SU-DHL-6 (cell line): ENCODE measurements at regions not wholly inside any gene's neighbourhood (a gene's known extent, or its start where the extent isn't known, plus 50 kb on each side); places are given as distances from the start of the nearest gene placed in this dataset.
"Not testable (repeated sequence)": the region's sequence is repeated elsewhere in the genome, so short reads cannot be mapped to it uniquely, and the experiment has no call there.

ENCODE experiments used
- EZH2phosphoT487 ChIP-seq: fragments of 200-600 bp; sonication (generic), shearing (Covaris generic); conservative IDR thresholded peaks from 2 replicates; pipeline ENCODE4 v1.6.1; 2018; ENCODE audit warnings: mild to moderate bottlenecking, antibody characterized with exemption, low read length, moderate library complexity, mixed read lengths
- TF ChIP-seq, protein P1 (sequence below): fragments of 200-600 bp; sonication (generic); IDR thresholded peaks from one replicate; pipeline ENCODE4 v1.5.1; 2017; ENCODE audit warnings: antibody characterized with exemption, mild to moderate bottlenecking, low read length, moderate library complexity; ENCODE audit not compliant: insufficient read depth, poor library complexity, severe bottlenecking

DNA sequence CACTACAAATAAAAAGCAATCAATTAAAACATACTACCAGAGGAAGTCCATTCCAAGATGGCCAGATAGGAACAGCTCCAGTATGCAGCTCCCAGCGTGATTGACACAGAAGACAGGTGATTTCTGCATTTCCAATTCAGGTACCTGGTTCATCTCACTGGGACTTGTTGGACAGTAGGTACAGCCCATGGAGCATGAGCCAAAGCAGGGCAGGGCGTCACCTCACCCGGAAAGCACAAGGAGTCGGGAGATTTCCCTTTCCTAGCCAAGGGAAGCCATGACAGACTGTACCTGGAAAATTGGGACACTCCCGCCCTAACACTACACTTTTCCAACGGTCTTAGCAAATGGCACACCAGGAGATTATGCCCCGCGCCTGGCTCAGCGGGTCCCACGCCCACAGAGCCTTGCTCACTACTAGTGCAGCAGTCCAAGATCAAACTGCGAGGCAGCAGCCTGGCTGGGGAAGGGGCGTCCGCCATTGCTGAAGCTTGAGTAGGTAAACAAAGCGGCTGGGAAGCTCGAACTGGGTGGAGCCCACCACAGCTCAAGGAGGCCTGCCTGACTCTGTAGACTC is 106.0 kb downstream of the BUD13 start:
- TF ChIP-seq, protein P1, sequence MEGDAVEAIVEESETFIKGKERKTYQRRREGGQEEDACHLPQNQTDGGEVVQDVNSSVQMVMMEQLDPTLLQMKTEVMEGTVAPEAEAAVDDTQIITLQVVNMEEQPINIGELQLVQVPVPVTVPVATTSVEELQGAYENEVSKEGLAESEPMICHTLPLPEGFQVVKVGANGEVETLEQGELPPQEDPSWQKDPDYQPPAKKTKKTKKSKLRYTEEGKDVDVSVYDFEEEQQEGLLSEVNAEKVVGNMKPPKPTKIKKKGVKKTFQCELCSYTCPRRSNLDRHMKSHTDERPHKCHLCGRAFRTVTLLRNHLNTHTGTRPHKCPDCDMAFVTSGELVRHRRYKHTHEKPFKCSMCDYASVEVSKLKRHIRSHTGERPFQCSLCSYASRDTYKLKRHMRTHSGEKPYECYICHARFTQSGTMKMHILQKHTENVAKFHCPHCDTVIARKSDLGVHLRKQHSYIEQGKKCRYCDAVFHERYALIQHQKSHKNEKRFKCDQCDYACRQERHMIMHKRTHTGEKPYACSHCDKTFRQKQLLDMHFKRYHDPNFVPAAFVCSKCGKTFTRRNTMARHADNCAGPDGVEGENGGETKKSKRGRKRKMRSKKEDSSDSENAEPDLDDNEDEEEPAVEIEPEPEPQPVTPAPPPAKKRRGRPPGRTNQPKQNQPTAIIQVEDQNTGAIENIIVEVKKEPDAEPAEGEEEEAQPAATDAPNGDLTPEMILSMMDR, result not testable (repeated sequence)
- TF ChIP-seq EZH2phosphoT487, result not testable (repeated sequence)
